ENCODE measurements at regions not wholly inside any gene's neighbourhood (a gene's known extent, or its start where the extent isn't known, plus 50 kb on each side); places are given as distances from the start of the nearest gene placed in this dataset.

DNA sequence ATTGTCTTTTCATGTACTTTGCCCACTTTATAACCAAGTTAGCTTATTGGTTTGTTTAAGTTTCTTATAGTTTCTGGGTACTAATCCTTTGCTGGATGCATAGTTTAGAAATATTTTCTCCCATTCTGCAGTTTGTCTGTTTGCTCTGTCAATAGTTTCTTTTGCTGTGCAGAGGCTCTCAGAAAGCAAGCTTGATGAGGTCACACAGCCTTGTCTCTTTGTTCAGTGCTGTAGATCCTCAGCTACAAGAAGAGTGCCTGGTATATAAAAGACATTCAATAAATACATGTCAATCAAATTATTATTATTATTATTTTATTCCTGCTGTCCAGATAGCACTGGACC lies 55.2 kb upstream of the MEDAG start:
- TF ChIP-seq TBP (IDR thresholded peaks at IDR 0.05; ENCODE audit: low read depth, low read length) (no peak), CHD1 (IDR thresholded peaks at IDR 0.05; ENCODE audit: low read depth, low read length) (no peak), EP300 (IDR thresholded peaks at IDR 0.05; ENCODE audit: borderline replicate concordance in 1 of 2, low read depth in 2 of 2, low read length in 2 of 2) (no peak), FOSL1 (IDR thresholded peaks at IDR 0.05; ENCODE audit: insufficient read depth, low read depth, low read length) (no peak), YY1 (IDR thresholded peaks at IDR 0.05; ENCODE audit: low read depth, low read length) (no peak), POU5F1 (IDR thresholded peaks at IDR 0.05; ENCODE audit: low read depth, low read length) (no peak), GTF2F1 (IDR thresholded peaks at IDR 0.05; ENCODE audit: borderline replicate concordance, low read depth, low read length) (no peak), KDM1A (IDR thresholded peaks at IDR 0.05; ENCODE audit: borderline replicate concordance, low read length) (no peak), SRF (IDR thresholded peaks at IDR 0.05; ENCODE audit: low read depth, low read length) (no peak), SP1 (IDR thresholded peaks at IDR 0.05; ENCODE audit: low read depth, low read length) (no peak), RNF2 (IDR thresholded peaks at IDR 0.05; ENCODE audit: borderline replicate concordance, low read depth, low read length, missing control alignments, poor library complexity, severe bottlenecking) (no peak), EGR1 (IDR thresholded peaks at IDR 0.05; ENCODE audit: borderline replicate concordance, low read depth, low read length) (no peak)
- TF ChIP-seq, protein P1, sequence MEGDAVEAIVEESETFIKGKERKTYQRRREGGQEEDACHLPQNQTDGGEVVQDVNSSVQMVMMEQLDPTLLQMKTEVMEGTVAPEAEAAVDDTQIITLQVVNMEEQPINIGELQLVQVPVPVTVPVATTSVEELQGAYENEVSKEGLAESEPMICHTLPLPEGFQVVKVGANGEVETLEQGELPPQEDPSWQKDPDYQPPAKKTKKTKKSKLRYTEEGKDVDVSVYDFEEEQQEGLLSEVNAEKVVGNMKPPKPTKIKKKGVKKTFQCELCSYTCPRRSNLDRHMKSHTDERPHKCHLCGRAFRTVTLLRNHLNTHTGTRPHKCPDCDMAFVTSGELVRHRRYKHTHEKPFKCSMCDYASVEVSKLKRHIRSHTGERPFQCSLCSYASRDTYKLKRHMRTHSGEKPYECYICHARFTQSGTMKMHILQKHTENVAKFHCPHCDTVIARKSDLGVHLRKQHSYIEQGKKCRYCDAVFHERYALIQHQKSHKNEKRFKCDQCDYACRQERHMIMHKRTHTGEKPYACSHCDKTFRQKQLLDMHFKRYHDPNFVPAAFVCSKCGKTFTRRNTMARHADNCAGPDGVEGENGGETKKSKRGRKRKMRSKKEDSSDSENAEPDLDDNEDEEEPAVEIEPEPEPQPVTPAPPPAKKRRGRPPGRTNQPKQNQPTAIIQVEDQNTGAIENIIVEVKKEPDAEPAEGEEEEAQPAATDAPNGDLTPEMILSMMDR (IDR thresholded peaks at IDR 0.05; ENCODE audit: control extremely low read depth in 1 of 3, insufficient read depth in 1 of 3, low read depth in 1 of 3, low read length in 3 of 3): no peak
- Histone ChIP-seq H3K79me1 (ENCODE audit: low read depth, low read length) (no peaks in the 10 kb centered on the region), H3K27ac (ENCODE audit: low read depth, low read length) (no peak overlapping the region), H4K8ac (ENCODE audit: extremely low read depth, insufficient read depth, low read length) (no peak overlapping the region), H3K4me3 (ENCODE audit: extremely low read depth in 1 of 4, insufficient read depth in 2 of 4, low read depth in 3 of 4, low read length in 4 of 4) (no peak overlapping the region), H3K79me2 (ENCODE audit: control insufficient read depth in 1 of 2, insufficient read depth in 2 of 2, low read length in 2 of 2) (no peaks in the 10 kb centered on the region), H2AK5ac (ENCODE audit: low read depth, low read length) (no peak overlapping the region), H3K4ac (replicated peaks; ENCODE audit: insufficient read length, low read depth, low read length) (no peak overlapping the region), H2BK120ac (replicated peaks; ENCODE audit: low read depth, low read length) (no peak overlapping the region), H3K14ac (ENCODE audit: insufficient read length) (no peak overlapping the region), H2AFZ (ENCODE audit: low read length) (no peak overlapping the region), H3K27me3 (replicated peaks in 1 of 4; ENCODE audit: control insufficient read depth in 3 of 4, extremely low read depth in 1 of 4, insufficient read depth in 3 of 4, low read length in 3 of 4) (no peaks in the 10 kb centered on the region), H4K5ac (ENCODE audit: insufficient read length, low read depth, low read length) (no peak overlapping the region), H3K23ac (ENCODE audit: insufficient read length) (no peak overlapping the region), H3K23me2 (ENCODE audit: low read depth, low read length) (no peaks in the 10 kb centered on the region), H3K9ac (replicated peaks in 1 of 4; ENCODE audit: extremely low read depth in 1 of 4, low read depth in 3 of 4, low read length in 3 of 4) (no peak overlapping the region), H3K18ac (ENCODE audit: extremely low read depth, low read length) (no peak overlapping the region), H2BK5ac (ENCODE audit: low read depth, low read length) (no peak overlapping the region), H2BK12ac (ENCODE audit: low read depth, low read length) (no peak overlapping the region), H3K4me1 (replicated peaks in 1 of 4; ENCODE audit: control insufficient read depth in 3 of 4, insufficient read depth in 4 of 4, low read length in 3 of 4) (peaks cover 0 to 2% (median 0%) of the 10 kb centered on the region in 4 experiments; a peak in 3 of 7 replicates), H3K56ac (replicated peaks; ENCODE audit: insufficient read length, low read depth, low read length) (no peak overlapping the region), H3K36me3 (ENCODE audit: control insufficient read depth in 2 of 4, insufficient read depth in 4 of 4, low read length in 3 of 4) (no peaks in the 10 kb centered on the region), H4K91ac (replicated peaks; ENCODE audit: insufficient read length, low read length) (no peak overlapping the region), H2BK20ac (ENCODE audit: low read length) (no peak overlapping the region), H3K9me3 (ENCODE audit: insufficient read depth in 2 of 2, low read depth in 1 of 2, low read length in 1 of 2) (no peaks in the 10 kb centered on the region), H3K4me2 (ENCODE audit: insufficient read depth in 1 of 2, low read depth in 2 of 2, low read length in 2 of 2) (no peak overlapping the region), H2BK15ac (ENCODE audit: low read length) (no peak overlapping the region), H4K20me1 (replicated peaks in 1 of 2; ENCODE audit: control insufficient read depth in 1 of 2, insufficient read depth in 2 of 2, low read length in 2 of 2) (no peaks in the 10 kb centered on the region)
- DNase-seq (ENCODE audit: low read depth in 1 of 2, low spot score in 2 of 2) (no peak), FAIRE-seq (no peak)
- CTCF ChIA-PET (ENCODE audit: partially characterized antibody): interaction anchor here (1.1 to 1.3 kb wide), 2 partner anchors 14 to 194 kb away, joined by 3 to 4 read pairs; no protein-coding TSS in a partner anchor
- POLR2A ChIA-PET (ENCODE audit: partially characterized antibody): no interaction called here

Measured in H1 (cell line).